NCI-H1105 treated with DMSO at 0.1 percent for 48 hours (cell line): ENCODE measurements at regions not wholly inside any gene's neighbourhood (a gene's known extent, or its start where the extent isn't known, plus 50 kb on each side); places are given as distances from the start of the nearest gene placed in this dataset.

Source experiments
- DNase-seq: peaks from one replicate; lab custom pipeline; 2025; lab: John Stamatoyannopoulos, UW

DNA sequence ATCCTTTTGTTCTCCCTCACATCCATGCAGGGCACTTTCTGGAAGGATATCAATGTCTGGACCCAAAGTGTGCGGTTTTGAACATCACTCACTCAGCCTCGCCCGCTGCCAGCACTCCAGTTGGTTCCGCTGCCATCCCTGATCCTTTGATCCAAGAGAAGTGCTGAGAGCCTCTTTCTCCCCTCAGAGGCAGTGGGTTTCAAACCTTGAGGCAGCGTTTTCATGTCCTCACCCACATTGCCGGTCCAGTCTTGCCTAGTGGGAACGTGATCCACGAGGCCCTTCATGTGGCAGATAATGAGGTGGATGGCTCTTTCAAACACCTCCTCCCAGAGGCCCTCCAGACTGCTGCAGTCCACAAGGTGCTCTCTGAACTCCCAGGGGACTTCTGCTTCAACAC lies 122.2 kb downstream of the ACTL8 start:
- no peak for DNase-seq

GRCh38 chr1:17877896-17878295 lies 122.8 kb downstream of the ACTL8 start:
- no peak for DNase-seq

GRCh38 chr1:17878837-17879236 lies 123.7 kb downstream of the ACTL8 start:
- no peak for DNase-seq

- no peak for DNase-seq
Measured at GRCh38 chr1:17880449-17880848, 125.3 kb downstream of the ACTL8 start.

GRCh38 chr1:17881761-17882160 lies 126.6 kb downstream of the ACTL8 start:
- no peak for DNase-seq

GRCh38 chr1:17883136-17883535 lies 128.0 kb downstream of the ACTL8 start:
- no peak for DNase-seq

DNA sequence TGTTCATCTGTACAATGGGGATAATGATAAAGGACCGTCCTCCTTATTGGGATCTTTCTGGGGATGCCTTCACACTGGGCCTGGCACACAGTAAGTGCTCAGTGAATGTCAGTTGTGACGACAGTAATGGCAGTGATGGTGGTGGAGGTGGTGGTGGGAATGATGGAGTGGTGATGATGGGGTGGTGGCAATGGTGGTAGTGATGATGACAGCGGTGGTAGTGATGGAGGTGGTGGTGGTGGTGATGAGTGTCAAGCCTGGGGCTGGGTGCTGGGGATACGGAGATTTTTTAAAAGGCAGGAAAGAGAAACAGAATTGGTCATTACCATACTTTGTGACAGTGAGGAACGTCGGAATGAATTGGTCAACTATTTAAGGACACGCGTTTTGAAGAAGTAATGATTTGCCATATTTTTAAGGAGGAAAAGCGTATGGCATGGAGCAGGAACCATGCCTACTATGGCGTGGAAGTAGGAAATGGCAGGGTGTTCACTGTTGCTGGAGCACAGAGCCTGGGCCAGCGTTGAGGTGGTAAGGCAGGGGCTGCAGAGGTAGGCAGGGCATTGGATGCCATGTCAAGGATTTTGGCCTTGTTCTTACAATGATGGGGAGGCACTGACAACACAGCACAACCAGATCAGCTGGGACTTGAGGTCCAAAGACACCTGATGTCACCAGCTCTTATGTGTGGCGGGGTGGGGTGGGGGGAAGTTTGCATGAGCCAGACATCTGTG lies 128.7 kb downstream of the ACTL8 start:
- no peak for DNase-seq

GRCh38 chr1:17885663-17886320 lies 130.7 kb downstream of the ACTL8 start:
- DNase-seq, result no peak

DNA sequence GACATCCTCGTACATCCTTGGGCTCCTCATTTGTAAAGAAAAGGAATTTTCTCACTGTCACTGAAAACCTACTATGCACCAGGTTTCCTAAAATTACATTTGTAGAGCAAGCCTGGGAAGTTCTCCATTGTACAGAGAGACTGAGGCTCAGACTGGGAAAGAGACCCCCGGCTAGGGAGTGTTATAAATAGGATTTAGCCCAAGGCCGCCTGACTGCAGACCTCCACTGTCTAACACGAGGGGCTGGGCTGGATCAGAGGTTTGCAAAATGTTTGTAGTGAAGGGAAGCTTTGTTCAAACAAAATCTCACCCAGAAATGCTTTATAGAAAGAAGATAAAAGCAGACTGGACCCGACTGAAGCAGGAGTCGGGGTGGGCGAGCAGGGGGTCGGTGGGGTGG lies 131.3 kb downstream of the ACTL8 start:
- DNase-seq, result no peak

- DNase-seq, result no peak
Measured at GRCh38 chr1:17886838-17887441, 131.8 kb downstream of the ACTL8 start.

DNA sequence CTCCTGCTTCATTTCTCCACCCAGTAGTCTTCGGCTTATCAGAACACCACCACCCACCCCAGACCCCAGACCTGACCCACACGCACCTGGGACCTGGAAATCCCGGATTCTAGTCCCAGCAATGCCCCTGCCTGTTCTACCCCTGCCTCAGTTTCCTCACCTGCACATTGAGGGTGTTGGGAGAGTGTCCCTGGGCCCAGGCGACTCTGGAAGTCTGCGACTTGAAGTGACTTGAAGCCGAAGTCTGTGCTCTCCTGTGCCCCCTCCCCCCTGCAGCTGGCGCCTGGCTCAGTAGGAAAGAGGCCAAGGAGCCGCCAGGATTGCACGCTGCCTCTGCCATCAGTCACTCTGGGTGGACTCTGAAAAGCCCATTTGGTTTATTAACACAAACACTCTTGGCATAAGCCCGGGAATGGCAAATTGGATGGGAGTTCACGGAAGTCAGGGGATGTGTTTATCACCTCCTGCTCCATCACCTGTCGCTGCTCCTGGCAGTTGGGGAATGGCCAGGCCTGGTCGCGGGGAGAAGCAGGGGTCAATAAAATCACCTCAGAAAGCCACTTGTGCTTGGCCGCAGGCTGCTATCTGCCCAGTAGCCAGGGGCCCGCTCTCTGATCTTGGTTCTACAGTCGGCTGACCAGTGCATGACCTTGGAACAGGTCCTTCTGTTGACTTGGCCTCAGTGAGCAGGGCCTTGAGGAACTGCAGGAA lies 132.7 kb downstream of the ACTL8 start:
- DNase-seq, result peak; percentile 96

DNA sequence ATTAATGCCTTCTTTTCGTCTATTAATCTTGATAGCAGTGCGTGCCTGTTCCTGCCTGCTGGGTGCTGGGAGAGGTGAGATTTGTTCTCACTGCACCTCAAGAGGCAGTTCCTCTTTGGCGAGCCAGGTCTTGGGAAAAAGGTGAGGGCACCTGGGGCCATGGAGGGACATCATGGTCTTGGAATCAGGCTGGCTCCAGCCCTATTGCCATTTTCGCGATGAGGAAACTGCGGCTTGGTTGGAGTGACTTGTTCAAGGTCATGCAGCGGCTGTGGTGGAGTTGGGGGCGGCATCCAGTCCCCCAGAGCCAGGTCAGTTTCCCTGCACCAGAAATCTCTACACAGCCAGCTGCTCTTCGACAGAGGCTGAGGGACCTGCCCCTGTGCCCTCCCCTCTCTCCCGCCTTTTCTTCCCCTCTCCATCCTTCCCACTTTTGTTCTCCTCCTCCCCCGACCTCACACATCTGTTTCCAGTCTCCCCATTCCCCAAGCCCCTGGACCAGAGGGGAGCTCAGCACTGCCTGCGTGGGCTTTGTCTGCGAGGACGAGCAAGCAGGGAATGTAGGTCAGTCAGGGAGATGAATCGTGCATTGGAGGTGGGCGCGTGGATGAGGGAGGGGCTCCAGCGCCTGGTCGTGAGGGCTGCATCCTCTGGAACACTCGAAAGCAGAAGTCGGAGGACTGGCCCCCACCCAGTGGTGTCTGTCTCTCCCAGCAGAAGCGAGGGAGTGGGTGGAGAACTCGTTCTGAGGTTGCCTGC lies 135.1 kb downstream of the ACTL8 start:
- peak; percentile 17 for DNase-seq

GRCh38 chr1:17890815-17891191 lies 135.7 kb downstream of the ACTL8 start:
- DNase-seq, result no peak

DNA sequence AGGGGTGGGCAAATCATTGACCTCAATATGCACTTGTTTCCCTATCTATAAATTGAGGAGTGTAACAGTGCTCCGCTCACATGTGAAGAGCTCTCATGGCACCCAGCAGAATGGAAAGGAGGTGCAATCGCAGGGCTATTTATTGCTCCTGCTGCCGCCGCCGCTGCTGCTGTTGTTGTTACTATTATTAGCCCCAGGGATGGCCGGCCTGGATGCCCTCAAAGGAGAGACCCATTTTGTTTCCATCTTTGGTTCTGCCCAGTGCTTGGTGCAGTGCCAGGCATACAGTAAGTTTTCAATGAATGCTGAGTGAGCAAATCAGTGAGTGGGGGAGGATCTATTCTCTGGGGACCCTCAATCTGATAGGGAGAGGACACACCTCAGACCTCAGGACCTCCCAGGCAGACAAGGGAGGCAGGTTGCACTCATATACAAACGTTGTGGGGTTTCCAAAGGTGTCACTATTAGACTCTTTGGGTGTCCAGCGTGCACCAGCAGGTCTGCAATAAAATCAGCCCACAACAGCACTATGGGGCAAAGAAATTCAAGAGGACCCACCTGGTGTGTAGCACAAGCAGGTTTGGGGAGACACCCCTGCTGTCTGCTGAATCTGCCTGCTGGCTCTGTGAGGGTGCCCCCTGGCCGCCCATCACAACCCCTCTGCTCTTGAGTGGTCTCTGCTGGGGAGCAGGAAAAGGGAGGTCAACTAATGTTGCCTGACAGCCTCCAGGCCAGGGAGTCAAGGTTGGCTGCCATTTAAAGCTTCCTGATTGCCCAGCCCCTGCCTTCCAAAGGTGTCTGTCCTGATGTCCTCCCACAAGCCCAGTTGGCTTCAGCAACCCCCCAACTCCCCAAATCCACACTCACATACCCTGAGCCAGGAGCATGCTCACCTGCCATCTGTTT lies 136.3 kb downstream of the ACTL8 start:
- DNase-seq, result no peak

GRCh38 chr1:17892225-17892624 lies 137.1 kb downstream of the ACTL8 start:
- peak; percentile 86 for DNase-seq

DNA sequence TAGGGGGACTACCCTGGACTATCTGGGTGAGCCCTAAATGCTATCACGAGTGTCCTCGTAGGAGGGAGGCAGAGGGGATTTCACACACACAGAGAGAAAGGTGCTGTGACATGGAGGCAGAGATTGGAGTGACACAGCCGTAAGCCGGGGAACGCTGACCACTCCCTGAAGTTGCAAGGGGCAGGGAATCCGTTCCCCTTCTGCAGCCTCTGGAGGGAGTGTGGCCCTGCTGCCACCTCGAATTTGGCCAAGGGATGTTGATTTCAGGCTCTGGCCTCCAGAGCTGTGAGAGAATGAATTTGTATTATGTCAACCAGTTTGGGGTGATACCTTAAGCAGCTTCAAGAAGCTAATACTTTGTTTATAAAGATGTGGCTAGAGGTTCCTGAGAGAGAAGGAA lies 137.7 kb downstream of the ACTL8 start:
- DNase-seq, result no peak

DNA sequence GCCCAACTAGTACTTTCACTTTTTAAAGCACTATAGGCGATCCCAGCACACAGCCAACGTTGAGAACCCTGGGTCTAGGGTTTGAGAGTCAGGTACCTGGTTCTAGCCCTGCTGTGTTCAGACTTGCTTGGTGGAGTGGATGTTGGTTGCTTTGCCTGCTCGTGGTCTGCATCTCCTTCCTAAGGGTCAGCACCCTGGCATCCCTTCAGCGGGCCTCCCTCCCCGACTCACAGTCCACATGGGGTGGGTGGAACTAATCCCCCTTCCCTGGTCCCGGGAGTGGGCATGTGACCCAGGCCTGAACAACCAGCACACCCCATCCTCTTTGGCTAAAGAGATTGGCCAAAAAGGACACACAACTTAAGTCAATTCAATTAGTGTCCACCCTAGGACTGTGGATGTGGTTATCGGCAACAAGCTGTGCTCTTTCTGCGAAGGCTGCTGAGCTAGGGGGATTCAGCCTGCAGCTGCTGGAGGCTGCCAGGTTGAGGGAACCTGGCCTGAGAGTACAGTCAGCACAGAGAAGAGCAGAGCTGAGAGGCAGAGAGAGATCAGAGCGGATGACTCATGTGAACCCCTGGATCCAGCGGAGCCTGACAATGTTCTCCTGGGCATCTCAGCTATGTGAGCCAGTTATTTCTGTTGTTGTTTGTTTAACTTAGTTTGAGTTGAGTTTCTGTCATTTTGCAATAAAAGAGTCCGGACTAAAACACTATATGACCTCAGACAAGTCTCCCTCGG lies 138.9 kb downstream of the ACTL8 start:
- DNase-seq, result no peak

- DNase-seq, result no peak
Measured at GRCh38 chr1:17895401-17895800, 140.3 kb downstream of the ACTL8 start.

- no peak for DNase-seq
Measured at GRCh38 chr1:17895986-17896385, 140.9 kb downstream of the ACTL8 start.

DNA sequence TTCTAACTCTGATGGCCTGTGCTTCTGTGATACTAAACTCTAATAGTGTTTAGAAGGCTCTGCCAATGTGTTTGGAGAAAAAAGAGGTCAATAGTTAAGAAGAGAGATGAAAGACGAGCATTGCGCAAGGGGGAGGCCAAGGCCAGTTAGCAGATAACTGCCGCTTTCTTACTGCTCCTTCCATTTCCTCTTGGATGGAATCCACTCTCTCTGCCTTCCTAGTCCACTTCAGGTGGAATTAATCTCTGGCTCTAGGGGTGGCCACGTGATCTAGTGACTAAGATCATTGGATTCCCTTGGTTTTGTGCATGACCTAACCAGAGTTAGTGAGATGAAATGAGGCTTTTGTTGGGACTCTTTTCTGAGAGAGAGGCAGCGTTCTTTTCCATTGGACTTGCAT lies 148.3 kb downstream of the ACTL8 start:
- DNase-seq, result no peak
